GM20000 (cell line): ENCODE measurements at regions not wholly inside any gene's neighbourhood (a gene's known extent, or its start where the extent isn't known, plus 50 kb on each side); places are given as distances from the start of the nearest gene placed in this dataset.
"Not testable (repeated sequence)": the region's sequence is repeated elsewhere in the genome, so short reads cannot be mapped to it uniquely, and the experiment has no call there.

Source experiments
- DNase-seq: peaks from one replicate; pipeline ENCODE4 v3.0.0; 2012; ENCODE audit warnings: low spot score
- CTCF ChIP-seq: IDR thresholded peaks from 2 replicates; pipeline ENCODE4 v1.5.1; 2012; ENCODE audit warnings: mild to moderate bottlenecking, control low read depth; ENCODE audit errors: extremely low read depth, missing control alignments

DNA sequence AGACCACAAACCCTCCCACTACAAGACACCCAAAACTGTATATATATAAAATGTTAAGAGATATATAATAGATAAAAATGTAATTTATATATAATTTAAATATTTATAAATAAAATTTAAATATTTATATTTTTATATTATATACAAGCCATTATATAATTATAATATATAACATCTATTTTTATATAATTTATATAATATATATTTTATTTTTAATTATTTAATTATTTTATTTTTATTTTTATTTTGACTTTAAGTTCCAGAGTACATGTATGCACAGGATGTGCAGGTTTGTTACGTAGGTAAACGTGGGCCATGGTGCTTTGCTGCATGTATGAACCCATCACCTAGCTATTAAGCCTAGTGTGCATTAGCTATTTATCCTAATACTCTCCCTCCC, 1090.2 kb downstream of the NXPH1 start:
- TF ChIP-seq CTCF, result no peak
- no peak for DNase-seq

DNA sequence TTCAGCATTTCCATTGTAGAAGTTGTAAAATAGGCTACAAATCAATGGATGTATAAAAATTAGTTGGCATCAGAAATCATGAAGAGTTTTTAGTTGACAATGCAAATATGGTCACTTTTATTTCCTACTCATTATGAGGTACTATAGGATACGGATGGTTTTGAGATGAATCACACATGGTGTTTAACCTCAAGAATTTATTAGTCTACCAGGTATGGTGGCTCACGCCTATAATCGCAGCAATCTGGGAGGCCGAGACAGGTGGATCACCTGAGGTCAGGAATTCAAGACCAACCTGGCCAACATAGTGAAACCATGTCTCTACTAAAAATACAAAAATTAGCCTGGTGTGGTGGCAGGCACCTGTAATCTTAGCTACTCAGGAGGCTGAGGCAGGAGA, 1119.0 kb downstream of the NXPH1 start:
- not testable (repeated sequence) for DNase-seq

DNA sequence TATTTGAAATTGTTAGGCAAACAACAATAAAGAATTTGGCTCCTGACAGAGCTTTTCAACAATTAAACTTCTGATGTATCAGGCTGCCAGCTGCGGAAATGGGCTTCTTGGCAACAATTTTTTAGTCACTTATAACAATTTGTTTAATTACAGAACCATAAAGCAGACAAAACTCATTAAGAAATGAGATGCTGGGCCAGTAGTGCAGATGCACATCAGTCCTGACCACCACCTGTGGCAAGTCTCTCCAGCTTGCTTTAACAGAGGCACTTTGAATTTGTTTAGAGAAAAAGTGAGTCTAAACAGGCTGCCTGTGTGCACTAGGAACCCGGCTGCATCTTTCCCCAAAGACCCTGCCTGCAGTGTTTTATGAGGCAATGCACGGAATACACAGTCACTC, 1124.4 kb downstream of the NXPH1 start:
- no peak for TF ChIP-seq CTCF
- DNase-seq, result no peak

- DNase-seq, result no peak
- TF ChIP-seq CTCF, result no peak
Measured at GRCh38 chr7:9575716-9576115, 1142.3 kb downstream of the NXPH1 start.

GRCh38 chr7:9582824-9583223, 1149.4 kb downstream of the NXPH1 start:
- DNase-seq, result no peak
- no peak for TF ChIP-seq CTCF

GRCh38 chr7:9598411-9598810, 1165.0 kb downstream of the NXPH1 start:
- no peak for DNase-seq
- TF ChIP-seq CTCF, result no peak

GRCh38 chr7:9600974-9601373, 1167.6 kb downstream of the NXPH1 start:
- no peak for TF ChIP-seq CTCF
- no peak for DNase-seq

DNA sequence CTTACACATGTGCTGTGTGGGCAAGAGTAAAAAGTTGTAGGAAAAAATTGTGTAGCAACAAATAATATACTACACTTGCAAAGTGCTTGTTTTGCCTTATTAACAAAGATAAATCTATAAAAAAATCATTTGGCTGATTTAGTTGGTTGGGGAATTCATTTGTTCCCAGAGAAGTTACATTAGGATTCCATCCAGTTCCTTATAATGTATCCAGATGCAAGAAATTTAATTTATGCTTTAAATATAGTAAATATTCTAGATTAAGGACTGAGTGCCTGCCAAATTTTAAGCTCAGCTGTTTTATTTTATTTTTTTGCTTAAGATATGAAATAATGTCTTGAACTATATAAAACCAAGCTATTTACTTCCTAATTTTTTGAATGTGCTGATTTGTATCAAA, 1169.9 kb downstream of the NXPH1 start:
- DNase-seq, result no peak
- TF ChIP-seq CTCF, result no peak
